ENCODE measurements at regions not wholly inside any gene's neighbourhood (a gene's known extent, or its start where the extent isn't known, plus 50 kb on each side); places are given as distances from the start of the nearest gene placed in this dataset.
A peak's percentile ranks its signal among the peaks of the same experiment; 100 is the strongest.

- DNase-seq (ENCODE audit: low read depth, low spot score), result no peak
Measured at GRCh38 chr2:128380061-128380889, 61.6 kb upstream of the HS6ST1 start.

GRCh38 chr2:128380961-128381938, 62.6 kb upstream of the HS6ST1 start:
- peak; percentile 86 for DNase-seq (ENCODE audit: low read depth, low spot score)

GRCh38 chr2:128384446-128384845, 65.8 kb upstream of the HS6ST1 start:
- DNase-seq (ENCODE audit: low read depth, low spot score), result no peak

- DNase-seq (ENCODE audit: low read depth, low spot score), result no peak
Measured at GRCh38 chr2:128384956-128385355, 66.3 kb upstream of the HS6ST1 start.

- DNase-seq (ENCODE audit: low read depth, low spot score), result no peak
Measured at GRCh38 chr2:128385365-128385764, 66.7 kb upstream of the HS6ST1 start.

- peak; percentile 54 for DNase-seq (ENCODE audit: low read depth, low spot score)
Measured at GRCh38 chr2:128386066-128386465, 67.4 kb upstream of the HS6ST1 start.

GRCh38 chr2:128388499-128388941, 69.9 kb upstream of the HS6ST1 start:
- DNase-seq (ENCODE audit: low read depth, low spot score), result no peak

- no peak for DNase-seq (ENCODE audit: low read depth, low spot score)
Measured at GRCh38 chr2:128389388-128390086, 70.9 kb upstream of the HS6ST1 start.

GRCh38 chr2:128390256-128390990, 71.8 kb upstream of the HS6ST1 start:
- DNase-seq (ENCODE audit: low read depth, low spot score), result peak; percentile 47

- DNase-seq (ENCODE audit: low read depth, low spot score), result no peak
Measured at GRCh38 chr2:128390991-128391630, 72.4 kb upstream of the HS6ST1 start.

- no peak for DNase-seq (ENCODE audit: low read depth, low spot score)
Measured at GRCh38 chr2:128391679-128392078, 73.0 kb upstream of the HS6ST1 start.

GRCh38 chr2:128392207-128392606, 73.5 kb upstream of the HS6ST1 start:
- no peak for DNase-seq (ENCODE audit: low read depth, low spot score)

- no peak for DNase-seq (ENCODE audit: low read depth, low spot score)
Measured at GRCh38 chr2:128394007-128394730, 75.5 kb upstream of the HS6ST1 start.

GRCh38 chr2:128395196-128395595, 76.5 kb upstream of the HS6ST1 start:
- no peak for DNase-seq (ENCODE audit: low read depth, low spot score)

GRCh38 chr2:128395640-128396499, 77.2 kb upstream of the HS6ST1 start:
- no peak for DNase-seq (ENCODE audit: low read depth, low spot score)

- DNase-seq (ENCODE audit: low read depth, low spot score), result peak; percentile 80
Measured at GRCh38 chr2:128396500-128396891, 77.8 kb upstream of the HS6ST1 start.

GRCh38 chr2:128396946-128397345, 78.3 kb upstream of the HS6ST1 start:
- DNase-seq (ENCODE audit: low read depth, low spot score), result no peak

GRCh38 chr2:128399256-128399655, 80.6 kb upstream of the HS6ST1 start:
- DNase-seq (ENCODE audit: low read depth, low spot score), result no peak
